Activated CD8-positive, alpha-beta memory T cell treated with anti-CD3 and anti-CD28 coated beads, Interleukin-2, amount 10 ng/mL, durations not matched to agents 7 days and 5 days (primary cell): ENCODE measurements at regions not wholly inside any gene's neighbourhood (a gene's known extent, or its start where the extent isn't known, plus 50 kb on each side); places are given as distances from the start of the nearest gene placed in this dataset.
A peak's percentile ranks its signal among the peaks of the same experiment; 100 is the strongest.

Source experiments
- ATAC-seq: fragments of 150-1000 bp; cut with Tn5 transposase; one replicate; pipeline ENCODE4 v1.10.0; 2021; ENCODE audit warnings: moderate library complexity
- CTCF ChIA-PET: fragments of 350-600 bp; sonication (Branson Sonifier 250); formaldehyde crosslinking; loops from one replicate; lab custom pipeline; 2021; ENCODE audit warnings: antibody characterized with exemption; lab: Charles Lee
- DNase-seq: peaks from one replicate; pipeline ENCODE4 v3.0.0-alpha.2; 2020
- H3K27ac Mint-ChIP-seq: one replicate; pipeline ENCODE4 v1.8.0; 2021; ENCODE audit warnings: mild to moderate bottlenecking, mixed read lengths
- H3K27me3 Mint-ChIP-seq: one replicate; pipeline ENCODE4 v1.8.0; 2021; ENCODE audit warnings: mixed read lengths
- H3K36me3 Mint-ChIP-seq: one replicate; pipeline ENCODE4 v1.8.0; 2021; ENCODE audit warnings: mild to moderate bottlenecking, mixed read lengths
- H3K4me1 Mint-ChIP-seq: one replicate; pipeline ENCODE4 v1.8.0; 2021; ENCODE audit warnings: mixed read lengths
- H3K4me3 Mint-ChIP-seq: one replicate; pipeline ENCODE4 v1.8.0; 2021; ENCODE audit warnings: mild to moderate bottlenecking, moderate library complexity, mixed read lengths
- H3K9me3 Mint-ChIP-seq: one replicate; pipeline ENCODE4 v1.8.0; 2022; ENCODE audit warnings: low read depth, mixed read lengths

DNA sequence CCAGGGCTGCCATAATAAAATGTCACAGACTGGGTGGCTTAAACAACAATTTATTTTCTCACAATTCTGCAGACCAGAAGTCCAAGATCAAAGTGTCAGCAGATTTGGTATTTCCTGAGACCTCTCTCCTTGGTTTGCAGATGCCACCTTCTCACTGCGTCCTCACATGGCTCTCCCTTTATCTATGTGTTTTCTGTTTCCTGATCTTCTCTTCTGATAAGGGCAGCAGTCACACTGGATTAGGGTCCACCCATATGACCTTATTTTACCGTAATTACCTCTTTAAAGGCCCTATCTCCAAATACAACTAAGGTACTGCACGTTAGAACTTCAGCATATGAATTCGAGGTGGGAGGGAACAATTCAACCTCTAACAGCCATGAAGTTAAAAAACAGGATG is 238.9 kb upstream of the API5 start:
- H3K36me3 Mint-ChIP-seq, result no peaks in the 10 kb centered on the region
- no peak overlapping the region for H3K4me3 Mint-ChIP-seq
- H3K4me1 Mint-ChIP-seq, result no peaks in the 10 kb centered on the region
- no peak for DNase-seq
- no peak overlapping the region for H3K27ac Mint-ChIP-seq
- no peak for ATAC-seq
- peaks cover 5% of the 10 kb centered on the region for H3K9me3 Mint-ChIP-seq
- CTCF ChIA-PET, result no interaction called here
- no peaks in the 10 kb centered on the region for H3K27me3 Mint-ChIP-seq

DNA sequence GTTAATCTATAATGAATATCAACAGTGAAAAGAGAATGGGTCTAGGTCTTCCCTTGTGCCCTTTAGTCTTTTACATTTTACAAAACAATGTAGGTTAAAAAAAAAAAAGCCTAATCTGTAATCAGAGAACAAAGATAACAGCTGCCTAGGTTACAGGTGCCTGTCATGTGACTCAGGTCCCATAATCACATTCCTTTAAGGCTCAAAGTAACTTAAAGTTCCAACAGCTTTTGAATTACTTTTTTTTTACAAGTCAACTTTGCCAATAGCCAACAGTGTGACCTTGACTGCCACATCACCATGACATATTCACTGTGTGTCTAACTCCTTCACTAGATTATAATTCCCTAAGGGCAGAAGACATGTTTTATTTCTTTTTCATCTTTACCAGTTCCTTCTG is 237.0 kb upstream of the API5 start:
- ATAC-seq (no peak), DNase-seq (no peak)
- H3K4me3 Mint-ChIP-seq, result no peak overlapping the region
- H3K27me3 Mint-ChIP-seq, result no peaks in the 10 kb centered on the region
- H3K4me1 Mint-ChIP-seq, result no peaks in the 10 kb centered on the region
- CTCF ChIA-PET, result no interaction called here
- H3K27ac Mint-ChIP-seq, result no peak overlapping the region
- peaks cover 5% of the 10 kb centered on the region for H3K9me3 Mint-ChIP-seq
- no peaks in the 10 kb centered on the region for H3K36me3 Mint-ChIP-seq

- no peak overlapping the region for H3K4me3 Mint-ChIP-seq
- ATAC-seq, result no peak
Observed at GRCh38 chr11:43101113-43101512, 210.7 kb upstream of the API5 start.

DNA sequence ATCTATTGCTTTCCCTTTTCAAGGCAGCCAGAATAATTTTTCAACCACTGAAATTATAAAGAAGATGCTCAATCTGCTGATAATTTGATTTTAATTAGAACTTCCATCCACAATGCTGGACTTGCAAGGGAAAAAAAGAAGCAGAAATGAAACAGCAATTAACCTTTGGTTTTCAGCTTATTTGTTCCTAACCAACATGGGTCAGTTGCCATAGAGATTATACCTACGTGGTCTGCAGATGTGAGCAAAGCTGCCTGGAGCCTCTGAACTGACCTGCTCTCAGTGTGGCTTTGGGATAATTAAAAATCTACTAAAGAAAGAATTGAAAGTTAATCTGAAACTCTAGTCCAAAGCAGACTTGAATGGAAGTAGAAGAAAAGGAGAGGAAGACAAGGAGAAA is 195.7 kb upstream of the API5 start:
- DNase-seq (no peak), ATAC-seq (no peak)
- H3K9me3 Mint-ChIP-seq, result no peaks in the 10 kb centered on the region
- H3K27me3 Mint-ChIP-seq, result no peaks in the 10 kb centered on the region
- CTCF ChIA-PET, result no interaction called here
- no peak overlapping the region for H3K4me3 Mint-ChIP-seq
- no peaks in the 10 kb centered on the region for H3K4me1 Mint-ChIP-seq
- H3K36me3 Mint-ChIP-seq, result no peaks in the 10 kb centered on the region
- H3K27ac Mint-ChIP-seq, result no peak overlapping the region

More at GRCh38 chr11:43101113-43101512, 210.7 kb upstream of the API5 start:
- Mint-ChIP-seq H3K4me1 (no peaks in the 10 kb centered on the region), H3K27me3 (no peaks in the 10 kb centered on the region), H3K36me3 (no peaks in the 10 kb centered on the region), H3K27ac (no peak overlapping the region), H3K9me3 (no peaks in the 10 kb centered on the region)
- no peak for DNase-seq
- CTCF ChIA-PET, result no interaction called here

- Mint-ChIP-seq H3K36me3 (no peaks in the 10 kb centered on the region), H3K4me1 (no peaks in the 10 kb centered on the region), H3K27ac (no peak overlapping the region), H3K4me3 (no peak overlapping the region), H3K9me3 (no peaks in the 10 kb centered on the region), H3K27me3 (no peaks in the 10 kb centered on the region)
- DNase-seq, result no peak
- ATAC-seq, result no peak
- CTCF ChIA-PET, result no interaction called here
Observed at GRCh38 chr11:43119275-43119970, 192.4 kb upstream of the API5 start.

DNA sequence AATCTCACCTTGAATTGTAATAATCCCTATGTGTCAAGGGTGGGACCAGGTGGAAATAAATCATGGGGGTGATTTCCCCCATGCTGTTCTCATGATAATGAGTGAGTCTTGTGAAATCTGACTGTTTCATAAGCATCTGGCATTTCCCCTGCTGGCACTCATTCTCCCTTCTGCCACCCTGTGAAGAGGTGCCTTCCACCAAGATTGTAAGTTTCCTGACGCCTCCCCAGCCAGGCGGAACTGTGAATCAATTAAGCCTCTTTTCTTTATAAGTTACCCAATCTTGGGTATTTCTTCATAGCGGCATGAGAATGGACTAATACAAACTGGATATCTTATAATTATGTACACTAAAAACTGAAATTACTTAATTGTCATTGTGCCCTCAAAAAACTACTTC is 189.2 kb upstream of the API5 start:
- no peaks in the 10 kb centered on the region for H3K36me3 Mint-ChIP-seq
- ATAC-seq (no peak), DNase-seq (no peak)
- H3K27ac Mint-ChIP-seq, result no peak overlapping the region
- no peaks in the 10 kb centered on the region for H3K9me3 Mint-ChIP-seq
- no peaks in the 10 kb centered on the region for H3K4me1 Mint-ChIP-seq
- peaks cover 2% of the 10 kb centered on the region for H3K27me3 Mint-ChIP-seq
- no peak overlapping the region for H3K4me3 Mint-ChIP-seq
- CTCF ChIA-PET, result no interaction called here

- CTCF ChIA-PET, result no interaction called here
- H3K36me3 Mint-ChIP-seq, result no peaks in the 10 kb centered on the region
- peaks cover 2% of the 10 kb centered on the region for H3K27me3 Mint-ChIP-seq
- DNase-seq, result no peak
- H3K4me3 Mint-ChIP-seq, result no peak overlapping the region
- no peaks in the 10 kb centered on the region for H3K9me3 Mint-ChIP-seq
- ATAC-seq, result no peak
- no peak overlapping the region for H3K27ac Mint-ChIP-seq
- no peaks in the 10 kb centered on the region for H3K4me1 Mint-ChIP-seq
Observed at GRCh38 chr11:43123443-43123842, 188.4 kb upstream of the API5 start.

- ATAC-seq (no peak), DNase-seq (no peak)
- no peaks in the 10 kb centered on the region for H3K36me3 Mint-ChIP-seq
- no peaks in the 10 kb centered on the region for H3K4me1 Mint-ChIP-seq
- H3K27ac Mint-ChIP-seq, result no peak overlapping the region
- H3K4me3 Mint-ChIP-seq, result no peak overlapping the region
- CTCF ChIA-PET, result no interaction called here
- no peaks in the 10 kb centered on the region for H3K9me3 Mint-ChIP-seq
- H3K27me3 Mint-ChIP-seq, result peaks cover 2% of the 10 kb centered on the region
Observed at GRCh38 chr11:43124272-43124935, 187.4 kb upstream of the API5 start.

DNA sequence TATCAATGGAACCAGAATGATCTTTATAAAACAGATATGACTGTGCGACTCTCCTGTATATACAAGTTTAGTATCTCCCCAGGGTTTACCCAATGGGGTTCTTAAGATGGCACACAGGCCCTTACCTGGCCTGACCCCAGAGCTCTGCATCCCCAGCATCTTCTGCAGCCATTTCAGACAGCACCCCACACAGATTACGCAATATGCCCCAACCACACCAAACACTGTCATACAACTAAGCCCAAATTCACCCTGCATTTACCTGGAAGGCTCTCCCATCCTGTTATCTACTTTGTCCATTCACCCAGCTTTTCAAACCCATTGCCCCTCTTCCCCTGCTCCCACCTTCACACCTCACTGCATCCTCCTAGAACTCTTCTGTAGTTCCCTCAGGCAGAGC is 182.5 kb upstream of the API5 start:
- H3K27ac Mint-ChIP-seq, result no peak overlapping the region
- ATAC-seq, result no peak
- no peak for DNase-seq
- CTCF ChIA-PET, result no interaction called here
- H3K9me3 Mint-ChIP-seq, result no peaks in the 10 kb centered on the region
- H3K36me3 Mint-ChIP-seq, result no peaks in the 10 kb centered on the region
- no peaks in the 10 kb centered on the region for H3K4me1 Mint-ChIP-seq
- no peak overlapping the region for H3K4me3 Mint-ChIP-seq
- peaks cover 2% of the 10 kb centered on the region for H3K27me3 Mint-ChIP-seq

- H3K27me3 Mint-ChIP-seq, result no peaks in the 10 kb centered on the region
- no peaks in the 10 kb centered on the region for H3K9me3 Mint-ChIP-seq
- CTCF ChIA-PET, result no interaction called here
- H3K27ac Mint-ChIP-seq, result no peak overlapping the region
- ATAC-seq (no peak), DNase-seq (no peak)
- H3K36me3 Mint-ChIP-seq, result no peaks in the 10 kb centered on the region
- H3K4me3 Mint-ChIP-seq, result no peak overlapping the region
- no peaks in the 10 kb centered on the region for H3K4me1 Mint-ChIP-seq
Observed at GRCh38 chr11:43130616-43131015, 181.2 kb upstream of the API5 start.

DNA sequence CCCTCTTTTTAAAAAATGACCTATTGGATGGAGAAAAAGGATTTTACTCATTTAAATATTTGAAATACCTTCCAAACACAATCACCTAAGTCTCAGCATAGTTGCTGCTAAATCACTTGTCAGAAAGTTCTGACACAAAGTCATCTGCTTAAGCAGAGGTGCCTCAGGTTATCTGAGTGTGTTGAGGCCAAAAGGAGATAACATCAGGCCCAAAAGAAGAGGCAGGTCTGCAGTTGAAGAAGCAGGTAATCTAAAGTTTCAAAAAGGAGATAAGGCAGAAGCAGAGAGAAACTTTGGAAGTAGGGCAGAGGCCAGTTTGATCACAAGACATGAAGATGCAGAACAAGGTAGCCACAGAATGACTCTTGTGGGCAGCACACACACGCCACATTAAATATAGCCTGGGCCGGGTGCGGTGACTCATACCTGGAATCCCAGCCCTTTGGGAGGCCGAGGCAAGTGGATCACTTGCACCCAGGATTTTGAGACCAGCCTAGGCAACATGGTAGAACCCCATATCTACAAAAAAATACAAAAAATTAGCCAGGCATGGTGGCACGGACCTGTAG is 175.7 kb upstream of the API5 start:
- ATAC-seq (no peak), DNase-seq (no peak)
- Mint-ChIP-seq H3K27ac (no peak overlapping the region), H3K4me1 (peaks cover 6% of the 10 kb centered on the region), H3K4me3 (no peak overlapping the region), H3K9me3 (peaks cover 4% of the 10 kb centered on the region), H3K36me3 (no peaks in the 10 kb centered on the region), H3K27me3 (no peaks in the 10 kb centered on the region)
- CTCF ChIA-PET, result no interaction called here

DNA sequence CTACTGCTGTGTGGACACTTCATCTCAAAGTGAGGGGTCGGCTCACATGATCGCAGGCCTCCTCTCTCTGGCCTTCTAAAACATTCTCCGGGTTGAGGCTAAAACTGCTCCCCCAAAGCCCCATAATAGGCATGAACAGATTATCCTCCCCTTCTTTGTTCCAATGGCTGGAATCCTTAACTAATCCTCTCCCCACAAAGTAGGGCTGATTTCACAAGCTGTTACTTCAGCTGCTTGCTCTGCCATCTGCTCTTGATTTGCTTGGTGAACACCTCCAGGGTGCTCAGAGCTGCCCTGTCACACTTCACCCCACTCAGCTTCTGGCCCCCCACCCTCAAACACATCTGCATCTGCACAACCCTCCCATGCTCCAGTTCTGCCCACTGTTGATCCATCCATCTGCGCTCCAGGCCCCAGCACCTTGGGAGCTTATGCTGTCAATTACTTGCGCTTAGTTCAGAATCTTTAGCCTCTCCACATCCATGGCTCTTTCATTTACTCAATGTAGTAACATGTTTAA is 173.1 kb upstream of the API5 start:
- CTCF ChIA-PET, result no interaction called here
- Mint-ChIP-seq H3K36me3 (peaks cover 3% of the 10 kb centered on the region), H3K27ac (no peak overlapping the region), H3K27me3 (no peaks in the 10 kb centered on the region), H3K9me3 (peaks cover 10% of the 10 kb centered on the region), H3K4me3 (no peak overlapping the region), H3K4me1 (peaks cover 6% of the 10 kb centered on the region)
- no peak for DNase-seq
- ATAC-seq, result no peak

DNA sequence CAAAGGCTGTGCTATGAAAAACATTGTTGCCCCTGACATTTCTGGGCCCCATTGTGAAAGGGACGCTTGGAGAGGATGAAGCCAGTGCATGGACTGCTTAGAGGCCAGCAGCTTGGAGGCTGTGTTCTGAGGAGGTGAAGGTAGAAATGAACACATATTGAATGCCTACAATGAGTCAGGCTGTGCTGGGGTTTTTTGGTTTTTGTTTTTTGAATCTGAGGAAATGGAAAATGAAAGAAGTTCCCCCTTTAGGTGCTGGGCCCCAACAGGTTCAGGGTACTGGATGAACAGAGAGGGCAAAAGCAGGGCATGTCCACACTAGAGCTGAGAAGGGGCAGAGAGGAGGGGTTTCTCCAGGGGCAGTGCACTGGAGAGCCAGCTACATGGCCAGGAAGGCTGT is 166.1 kb upstream of the API5 start:
- H3K4me3 Mint-ChIP-seq, result no peak overlapping the region
- H3K36me3 Mint-ChIP-seq, result peaks cover 4% of the 10 kb centered on the region
- DNase-seq (peak; percentile 61), ATAC-seq (peak; percentile 78)
- H3K27ac Mint-ChIP-seq, result peak overlapping the region; percentile 82
- peaks cover 24% of the 10 kb centered on the region for H3K4me1 Mint-ChIP-seq
- CTCF ChIA-PET, result no interaction called here
- no peaks in the 10 kb centered on the region for H3K27me3 Mint-ChIP-seq
- peaks cover 8% of the 10 kb centered on the region for H3K9me3 Mint-ChIP-seq

DNA sequence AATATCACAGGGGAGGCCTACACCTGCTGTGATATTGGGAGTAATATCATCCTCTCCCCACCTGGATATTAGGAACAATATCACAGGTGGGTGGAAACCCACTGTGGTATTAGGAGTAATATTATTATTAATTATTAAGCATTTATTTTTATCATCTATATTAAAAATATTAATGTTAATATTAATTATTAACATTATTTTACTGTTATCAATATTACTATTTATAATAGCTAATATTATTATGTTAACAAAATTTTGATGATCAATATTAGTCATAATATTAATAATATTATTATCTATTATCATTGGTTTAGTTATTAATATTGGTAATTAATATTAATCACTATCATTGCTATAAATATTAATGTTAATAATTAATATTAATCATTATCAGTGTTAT is 161.1 kb upstream of the API5 start:
- H3K4me1 Mint-ChIP-seq, result peaks cover 10% of the 10 kb centered on the region
- H3K9me3 Mint-ChIP-seq, result no peaks in the 10 kb centered on the region
- H3K4me3 Mint-ChIP-seq, result no peak overlapping the region
- H3K36me3 Mint-ChIP-seq, result no peaks in the 10 kb centered on the region
- DNase-seq, result no peak
- no peaks in the 10 kb centered on the region for H3K27me3 Mint-ChIP-seq
- no peak overlapping the region for H3K27ac Mint-ChIP-seq
- CTCF ChIA-PET, result no interaction called here
- no peak for ATAC-seq
